ENCODE measurements at regions not wholly inside any gene's neighbourhood (a gene's known extent, or its start where the extent isn't known, plus 50 kb on each side); places are given as distances from the start of the nearest gene placed in this dataset.

DNA sequence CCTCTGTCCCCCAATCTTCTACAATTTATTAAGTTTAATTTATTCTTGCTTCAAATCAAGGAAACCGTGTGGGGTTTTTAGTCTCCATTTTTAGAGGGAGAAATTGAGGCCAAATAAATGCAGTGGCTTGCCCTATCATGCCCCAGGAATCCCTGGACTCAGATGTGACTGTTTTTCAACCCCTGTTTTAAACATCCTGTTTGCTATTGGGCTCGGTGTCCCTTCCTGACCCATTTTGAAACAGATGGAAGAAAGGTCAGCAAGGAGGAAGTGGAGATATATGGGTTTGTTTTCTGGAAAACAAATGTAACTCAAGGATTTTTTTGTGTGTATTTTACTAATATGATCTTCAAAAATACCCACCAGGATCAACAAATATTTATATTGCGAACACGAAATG is 84.7 kb downstream of the DACT1 start:
- intact Hi-C loops (cut with micrococcal nuclease; ENCODE audit: unreplicated experiment) (no loop called here), in situ Hi-C loops (cut with MboI) (no loop called here)
- SMC1A ChIA-PET (ENCODE audit: uncharacterized antibody, unreplicated experiment): interaction anchor here (1.0 kb wide), 1 partner anchor 20 kb away, joined by 3 read pairs; no protein-coding TSS in a partner anchor
- TF ChIP-seq POLR2A (IDR thresholded peaks at IDR 0.05; ENCODE audit: low read depth, low read length) (no peak), JUNB (IDR thresholded peaks at IDR 0.05) (no peak), POU2F2 (IDR thresholded peaks at IDR 0.05; ENCODE audit: borderline replicate concordance, low read depth, low read length) (no peak), SREBF2 (IDR thresholded peaks at IDR 0.05; ENCODE audit: low read length) (no peak), RELA (IDR thresholded peaks at IDR 0.05; ENCODE audit: borderline replicate concordance, partially characterized antibody) (no peak), BCL11A (IDR thresholded peaks at IDR 0.05; ENCODE audit: low read depth, low read length) (no peak), ZNF24 (IDR thresholded peaks at IDR 0.05) (no peak), HDAC6 (IDR thresholded peaks at IDR 0.05; ENCODE audit: unreplicated experiment) (no peak), RBBP5 (conservative IDR thresholded peaks at IDR 0.05) (no peak)
- TF ChIP-seq, protein P1, sequence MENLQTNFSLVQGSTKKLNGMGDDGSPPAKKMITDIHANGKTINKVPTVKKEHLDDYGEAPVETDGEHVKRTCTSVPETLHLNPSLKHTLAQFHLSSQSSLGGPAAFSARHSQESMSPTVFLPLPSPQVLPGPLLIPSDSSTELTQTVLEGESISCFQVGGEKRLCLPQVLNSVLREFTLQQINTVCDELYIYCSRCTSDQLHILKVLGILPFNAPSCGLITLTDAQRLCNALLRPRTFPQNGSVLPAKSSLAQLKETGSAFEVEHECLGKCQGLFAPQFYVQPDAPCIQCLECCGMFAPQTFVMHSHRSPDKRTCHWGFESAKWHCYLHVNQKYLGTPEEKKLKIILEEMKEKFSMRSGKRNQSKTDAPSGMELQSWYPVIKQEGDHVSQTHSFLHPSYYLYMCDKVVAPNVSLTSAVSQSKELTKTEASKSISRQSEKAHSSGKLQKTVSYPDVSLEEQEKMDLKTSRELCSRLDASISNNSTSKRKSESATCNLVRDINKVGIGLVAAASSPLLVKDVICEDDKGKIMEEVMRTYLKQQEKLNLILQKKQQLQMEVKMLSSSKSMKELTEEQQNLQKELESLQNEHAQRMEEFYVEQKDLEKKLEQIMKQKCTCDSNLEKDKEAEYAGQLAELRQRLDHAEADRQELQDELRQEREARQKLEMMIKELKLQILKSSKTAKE (IDR thresholded peaks at IDR 0.05; ENCODE audit: low read depth, poor library complexity, severe bottlenecking): no peak
- WGBS (ENCODE audit: insufficient coverage, insufficient replicate concordance, low lambda C conversion rate, missing lambda C conversion rate): 50% methylated on average over 4 of the region's 4 CpGs
- no peak overlapping the region for H3K4me3 ChIP-seq
- H3K4me2 ChIP-seq (ENCODE audit: control insufficient read depth, insufficient read depth): no peak overlapping the region
- DNase-seq (ENCODE audit: low read depth, low spot score) (no peak), FAIRE-seq (no peak), ATAC-seq (no peak)
- H3K9me3 ChIP-seq (replicated peaks; ENCODE audit: control insufficient read depth, insufficient read depth, low read length): no peaks in the 10 kb centered on the region
- no peaks in the 10 kb centered on the region for H3K79me2 ChIP-seq (ENCODE audit: control insufficient read depth, insufficient read depth, low read length)
- no peak overlapping the region for H3K27ac ChIP-seq (ENCODE audit: control insufficient read depth, insufficient read depth)
- RAD21 ChIA-PET (ENCODE audit: unreplicated experiment): no interaction called here
- no peaks in the 10 kb centered on the region for H3K36me3 ChIP-seq (ENCODE audit: control insufficient read depth in 2 of 2, insufficient read depth in 2 of 2, low read length in 1 of 2)
- H4K20me1 ChIP-seq (ENCODE audit: control insufficient read depth, insufficient read depth): no peaks in the 10 kb centered on the region
- no peaks in the 10 kb centered on the region; a peak in 1 of 4 replicates for H3K27me3 ChIP-seq (replicated peaks in 1 of 2; ENCODE audit: control insufficient read depth in 2 of 2, insufficient read depth in 2 of 2, low read length in 1 of 2)
- POLR2A ChIA-PET: no interaction called here
- no peak overlapping the region for H3K9ac ChIP-seq (ENCODE audit: control insufficient read depth, insufficient read depth, low read length)
- H3K4me1 ChIP-seq (ENCODE audit: control insufficient read depth, insufficient read depth, low read length): no peaks in the 10 kb centered on the region
- CTCF ChIA-PET: no interaction called here
- no TSS peak for BruUV-seq (replicated peaks)
- H2AFZ ChIP-seq (ENCODE audit: control insufficient read depth, low read depth, low read length): no peak overlapping the region

All from GM12878 (cell line).